ENCODE measurements at regions not wholly inside any gene's neighbourhood (a gene's known extent, or its start where the extent isn't known, plus 50 kb on each side); places are given as distances from the start of the nearest gene placed in this dataset.
"Not testable (repeated sequence)": the region's sequence is repeated elsewhere in the genome, so short reads cannot be mapped to it uniquely, and the experiment has no call there.

DNA sequence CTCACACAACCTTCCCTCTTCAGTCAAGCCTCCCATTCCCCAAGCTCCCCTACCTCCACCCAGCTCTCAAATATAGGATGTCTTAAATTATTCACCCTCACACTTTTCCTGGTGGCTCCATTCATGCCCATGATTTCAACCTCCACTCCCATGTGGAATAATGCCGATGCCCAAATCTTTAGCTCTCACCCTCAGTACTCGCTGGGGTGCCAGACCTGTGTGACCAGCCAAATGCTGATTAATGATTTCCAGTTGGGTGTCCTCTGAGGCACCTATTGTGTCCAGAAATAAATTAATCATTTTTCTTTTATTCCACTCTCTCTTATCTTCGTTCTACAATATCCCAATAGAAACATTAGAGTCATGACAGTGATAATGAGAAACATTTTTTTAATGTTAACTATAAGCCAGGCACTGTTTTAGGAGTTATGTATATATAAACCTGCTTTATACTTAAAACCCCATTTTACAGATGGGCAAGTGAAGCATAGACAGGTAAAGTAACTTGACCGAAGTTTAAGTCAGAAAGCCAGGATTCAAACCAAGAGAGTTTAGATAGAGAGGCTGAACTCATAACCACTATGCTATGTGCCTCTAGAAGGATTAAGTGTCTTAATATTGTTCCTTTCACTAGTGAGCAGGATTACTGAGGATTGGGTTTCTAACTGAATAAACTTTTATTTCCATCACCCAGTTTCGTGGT, 209.7 kb downstream of the DUSP10 start:
- Histone ChIP-seq H3K4me1 (no peaks in the 10 kb centered on the region), H3K9me3 (no peaks in the 10 kb centered on the region), H3K27me3 (no peaks in the 10 kb centered on the region), H3K4me3 (ENCODE audit: low read depth, low read length) (no peak overlapping the region), H3K36me3 (no peaks in the 10 kb centered on the region)
- TF ChIP-seq, protein P1, sequence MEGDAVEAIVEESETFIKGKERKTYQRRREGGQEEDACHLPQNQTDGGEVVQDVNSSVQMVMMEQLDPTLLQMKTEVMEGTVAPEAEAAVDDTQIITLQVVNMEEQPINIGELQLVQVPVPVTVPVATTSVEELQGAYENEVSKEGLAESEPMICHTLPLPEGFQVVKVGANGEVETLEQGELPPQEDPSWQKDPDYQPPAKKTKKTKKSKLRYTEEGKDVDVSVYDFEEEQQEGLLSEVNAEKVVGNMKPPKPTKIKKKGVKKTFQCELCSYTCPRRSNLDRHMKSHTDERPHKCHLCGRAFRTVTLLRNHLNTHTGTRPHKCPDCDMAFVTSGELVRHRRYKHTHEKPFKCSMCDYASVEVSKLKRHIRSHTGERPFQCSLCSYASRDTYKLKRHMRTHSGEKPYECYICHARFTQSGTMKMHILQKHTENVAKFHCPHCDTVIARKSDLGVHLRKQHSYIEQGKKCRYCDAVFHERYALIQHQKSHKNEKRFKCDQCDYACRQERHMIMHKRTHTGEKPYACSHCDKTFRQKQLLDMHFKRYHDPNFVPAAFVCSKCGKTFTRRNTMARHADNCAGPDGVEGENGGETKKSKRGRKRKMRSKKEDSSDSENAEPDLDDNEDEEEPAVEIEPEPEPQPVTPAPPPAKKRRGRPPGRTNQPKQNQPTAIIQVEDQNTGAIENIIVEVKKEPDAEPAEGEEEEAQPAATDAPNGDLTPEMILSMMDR (IDR thresholded peaks at IDR 0.05; ENCODE audit: low read depth, low read length), result no peak
- DNase-seq, result no peak

DNA sequence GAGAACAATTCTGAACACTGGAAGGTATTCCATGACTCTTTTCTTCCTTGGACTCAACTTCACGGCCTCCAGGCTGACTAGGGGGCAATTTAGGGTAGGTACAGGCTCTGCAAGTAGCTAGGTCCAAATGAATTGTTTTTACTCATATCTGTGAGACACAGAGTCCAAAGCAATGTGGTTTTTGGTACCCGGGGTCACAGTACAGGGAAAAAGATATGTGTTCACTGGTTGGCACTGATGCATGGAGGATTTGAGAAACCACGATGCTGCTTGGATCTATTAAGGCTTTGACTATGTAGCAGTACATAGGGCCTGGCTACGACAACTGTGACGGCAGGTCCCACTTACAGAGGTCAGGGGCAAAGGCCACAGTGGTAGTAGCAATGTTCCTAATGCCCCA, 200.6 kb downstream of the DUSP10 start:
- no peak for DNase-seq
- TF ChIP-seq, protein P1 (IDR thresholded peaks at IDR 0.05; ENCODE audit: low read depth, low read length), result no peak
- no peaks in the 10 kb centered on the region for H3K27me3 ChIP-seq
- H3K4me1 ChIP-seq, result no peaks in the 10 kb centered on the region; the same call in 1 of the 2 replicates
- no peak overlapping the region for H3K4me3 ChIP-seq (ENCODE audit: low read depth, low read length)
- H3K9me3 ChIP-seq, result no peaks in the 10 kb centered on the region
- H3K36me3 ChIP-seq, result no peaks in the 10 kb centered on the region

DNA sequence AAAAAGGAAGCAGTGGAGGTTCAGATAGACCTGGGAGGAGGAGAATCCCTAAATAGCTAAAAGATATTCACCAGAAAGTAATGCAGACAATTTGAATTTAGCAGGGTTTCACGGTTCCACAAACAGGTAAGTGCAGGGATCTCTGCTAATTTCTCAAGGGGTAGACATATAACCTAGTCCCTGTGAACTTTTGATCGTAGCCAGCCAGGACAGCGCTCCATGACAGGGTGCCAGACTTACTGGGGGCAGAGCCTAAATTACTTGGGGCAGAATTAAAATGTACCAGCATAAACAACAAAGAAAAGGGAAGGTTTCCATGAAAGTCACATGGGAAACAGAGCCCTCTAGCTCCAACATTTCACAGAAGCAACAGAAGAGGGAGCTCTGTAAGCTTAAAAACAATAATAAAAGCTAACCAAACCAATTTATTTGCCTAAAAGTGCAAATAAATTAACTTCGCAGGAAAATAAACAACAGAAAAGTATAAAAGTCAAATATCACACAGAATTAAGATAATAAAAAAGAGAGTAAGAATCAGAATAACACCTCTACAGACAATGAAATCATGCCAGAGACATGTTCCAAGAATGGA, 198.3 kb downstream of the DUSP10 start:
- DNase-seq, result no peak
- H3K36me3 ChIP-seq, result no peaks in the 10 kb centered on the region
- no peaks in the 10 kb centered on the region for H3K9me3 ChIP-seq
- H3K4me3 ChIP-seq (ENCODE audit: low read depth, low read length), result no peak overlapping the region
- no peaks in the 10 kb centered on the region; the same call in 1 of the 2 replicates for H3K4me1 ChIP-seq
- TF ChIP-seq, protein P1 (IDR thresholded peaks at IDR 0.05; ENCODE audit: low read depth, low read length), result peak; percentile 67
- no peaks in the 10 kb centered on the region for H3K27me3 ChIP-seq

DNA sequence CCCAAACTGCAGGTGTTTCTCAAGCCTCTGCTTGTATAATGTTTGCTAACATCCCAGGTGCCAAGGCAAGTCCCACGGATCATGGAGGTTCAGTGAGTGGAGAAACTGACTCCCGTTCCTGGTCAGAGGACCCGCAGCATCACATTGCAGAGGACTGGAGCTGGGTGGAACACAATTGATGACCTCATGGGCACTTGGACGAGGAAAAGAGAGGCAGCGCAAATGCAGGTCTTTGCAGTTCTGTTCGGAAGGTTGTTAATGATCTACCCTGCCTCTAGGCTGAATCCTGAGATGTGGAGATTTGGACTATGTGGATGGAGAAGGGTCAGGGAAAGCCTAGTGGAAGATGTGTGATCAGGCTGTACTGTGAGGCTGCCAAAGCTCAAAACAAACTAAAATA, 192.9 kb downstream of the DUSP10 start:
- H3K9me3 ChIP-seq, result no peaks in the 10 kb centered on the region
- H3K36me3 ChIP-seq, result no peaks in the 10 kb centered on the region
- no peaks in the 10 kb centered on the region for H3K27me3 ChIP-seq
- H3K4me1 ChIP-seq, result no peaks in the 10 kb centered on the region
- H3K4me3 ChIP-seq (ENCODE audit: low read depth, low read length), result no peak overlapping the region
- DNase-seq, result no peak
- TF ChIP-seq, protein P1 (IDR thresholded peaks at IDR 0.05; ENCODE audit: low read depth, low read length), result no peak

DNA sequence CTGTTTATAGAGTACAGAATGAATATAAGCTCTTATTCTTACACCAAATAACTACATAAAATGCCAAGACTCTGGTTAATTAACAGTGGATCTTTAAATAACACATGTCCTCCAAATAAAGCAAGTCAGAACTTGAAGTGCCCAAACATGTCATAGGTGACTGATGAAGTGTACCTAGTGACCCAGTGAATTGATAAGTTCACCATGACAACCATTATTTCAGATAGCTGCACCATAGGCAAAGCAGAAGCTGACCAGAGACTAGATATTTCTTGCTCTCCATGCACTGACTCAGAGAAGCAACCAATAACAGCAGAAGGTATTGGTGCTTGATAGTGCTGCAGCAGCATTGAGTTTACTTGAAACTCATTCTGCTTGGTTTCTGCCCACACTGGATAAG, 192.1 kb downstream of the DUSP10 start:
- TF ChIP-seq, protein P1 (IDR thresholded peaks at IDR 0.05; ENCODE audit: low read depth, low read length), result no peak

DNA sequence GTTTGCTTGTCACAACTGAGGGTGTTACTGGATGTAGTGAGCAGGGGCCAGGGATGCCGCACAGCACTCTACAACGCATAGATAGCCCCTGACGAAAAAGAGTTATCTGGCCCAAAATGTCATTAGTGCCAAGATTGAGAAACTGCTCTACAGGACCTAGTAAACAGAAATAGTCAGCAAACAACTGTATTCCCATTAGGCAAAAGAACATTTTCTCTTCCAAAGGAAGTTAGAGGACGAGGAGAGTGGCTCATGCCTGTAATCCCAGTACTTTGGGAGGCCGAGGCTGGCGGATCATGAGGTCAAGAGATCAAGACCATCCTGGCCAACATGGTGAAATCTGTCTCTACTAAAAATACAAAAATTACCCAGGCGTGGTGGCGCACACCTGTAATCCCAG, 189.1 kb downstream of the DUSP10 start:
- H3K27me3 ChIP-seq; H3K36me3 ChIP-seq; H3K4me1 ChIP-seq; H3K4me3 ChIP-seq (ENCODE audit: low read depth, low read length); DNase-seq; H3K9me3 ChIP-seq: not testable (repeated sequence)

More for the DNA sequence above, 192.1 kb downstream of the DUSP10 start:
- Histone ChIP-seq H3K4me1 (no peaks in the 10 kb centered on the region), H3K4me3 (ENCODE audit: low read depth, low read length) (no peak overlapping the region), H3K27me3 (no peaks in the 10 kb centered on the region), H3K9me3 (no peaks in the 10 kb centered on the region), H3K36me3 (no peaks in the 10 kb centered on the region)
- DNase-seq, result no peak
